Activated gamma-delta T cell treated with anti-CD3 and anti-CD28 coated beads, Interleukin-2, amount 50 U/mL, for 16 hours (primary cell): ENCODE measurements at regions not wholly inside any gene's neighbourhood (a gene's known extent, or its start where the extent isn't known, plus 50 kb on each side); places are given as distances from the start of the nearest gene placed in this dataset.

Experiments used
- DNase-seq: peaks from one replicate; pipeline ENCODE4 v3.0.0-alpha.2; 2020; ENCODE audit warnings: low read depth

GRCh38 chr5:164027738-164028137 is 522.3 kb downstream of the MAT2B start:
- DNase-seq: no peak

DNA sequence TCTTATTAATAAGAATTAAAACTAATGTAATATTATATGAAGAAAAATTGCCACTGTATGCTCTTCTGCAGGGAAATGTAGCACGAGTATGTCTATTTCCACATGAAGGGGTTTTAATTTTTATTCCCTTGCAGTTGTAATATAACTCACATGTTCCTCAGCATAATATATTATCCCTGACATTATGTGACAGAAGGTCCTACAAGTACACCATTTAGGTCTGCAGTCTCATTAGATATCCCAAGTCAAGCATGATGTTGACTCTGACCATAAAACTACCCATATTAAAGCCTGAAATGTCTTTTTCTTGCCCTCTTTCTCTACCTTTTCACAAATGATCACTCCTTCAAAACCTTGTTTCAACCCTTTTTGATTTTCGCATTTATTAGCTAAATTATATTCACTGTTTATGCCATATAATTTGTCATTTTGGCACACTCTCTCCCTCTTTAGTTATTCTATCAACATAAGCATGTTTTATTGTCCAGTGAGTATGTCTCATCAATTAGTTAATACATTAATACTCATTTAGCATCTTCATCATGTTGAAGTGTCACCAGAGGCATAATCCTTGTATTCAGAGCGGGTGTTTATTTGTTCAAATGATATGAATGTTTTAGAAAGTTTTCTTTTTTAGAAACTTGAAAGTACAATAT is 532.8 kb downstream of the MAT2B start:
- no peak for DNase-seq

GRCh38 chr5:164041105-164041504 is 535.7 kb downstream of the MAT2B start:
- DNase-seq: no peak

GRCh38 chr5:164048359-164048926 is 543.0 kb downstream of the MAT2B start:
- DNase-seq: no peak

- no peak for DNase-seq
Measured at GRCh38 chr5:164051745-164052144, 546.3 kb downstream of the MAT2B start.

- DNase-seq: no peak
Measured at GRCh38 chr5:164052536-164053093, 547.2 kb downstream of the MAT2B start.

- DNase-seq: no peak
Measured at GRCh38 chr5:164053123-164053522, 547.7 kb downstream of the MAT2B start.

DNA sequence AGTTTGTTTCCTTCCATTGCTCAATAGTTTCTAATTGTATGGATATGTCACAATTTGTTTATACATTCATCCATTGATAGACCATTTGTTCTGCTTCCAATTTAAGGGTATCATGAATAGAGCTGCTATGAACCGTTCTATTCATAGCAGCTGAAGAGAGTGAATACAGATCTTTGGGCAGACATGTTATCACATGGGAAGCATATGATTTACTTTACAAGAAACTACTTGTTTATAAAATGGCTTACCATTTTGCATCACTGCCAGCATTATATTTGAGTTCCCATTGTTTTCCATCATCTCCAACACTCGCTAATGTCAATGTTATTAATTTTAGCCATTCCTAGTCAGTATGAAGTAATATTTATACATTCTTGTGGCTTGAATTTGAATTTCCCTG is 549.0 kb downstream of the MAT2B start:
- DNase-seq: no peak

DNA sequence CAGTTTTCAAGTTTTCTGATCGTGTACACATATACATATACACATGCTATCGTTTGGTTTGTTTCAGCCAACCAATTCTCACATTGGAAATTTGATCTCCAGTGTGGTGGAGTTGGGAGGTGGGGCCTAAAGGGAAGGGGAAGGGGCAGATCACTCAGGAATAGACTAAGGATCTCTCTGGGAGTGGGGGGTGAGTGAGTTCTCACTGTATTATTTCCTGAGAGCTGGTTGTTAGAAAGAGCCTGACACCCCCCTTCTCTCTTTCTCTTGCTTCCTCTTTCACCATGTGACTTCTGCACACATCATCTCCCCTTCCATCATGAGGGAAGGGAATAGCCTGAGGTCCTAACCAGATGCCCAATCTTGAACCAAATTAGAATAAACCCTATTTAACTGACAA is 551.7 kb downstream of the MAT2B start:
- no peak for DNase-seq

GRCh38 chr5:164058621-164059020 is 553.2 kb downstream of the MAT2B start:
- DNase-seq: no peak

- DNase-seq: no peak
Measured at GRCh38 chr5:164059471-164059870, 554.1 kb downstream of the MAT2B start.

- DNase-seq: no peak
Measured at GRCh38 chr5:164060786-164061355, 555.5 kb downstream of the MAT2B start.

GRCh38 chr5:164062304-164062703 is 556.9 kb downstream of the MAT2B start:
- no peak for DNase-seq

- no peak for DNase-seq
Measured at GRCh38 chr5:164065266-164065665, 559.8 kb downstream of the MAT2B start.

GRCh38 chr5:164071671-164072070 is 566.3 kb downstream of the MAT2B start:
- DNase-seq: no peak

- no peak for DNase-seq
Measured at GRCh38 chr5:164073081-164073480, 567.7 kb downstream of the MAT2B start.

DNA sequence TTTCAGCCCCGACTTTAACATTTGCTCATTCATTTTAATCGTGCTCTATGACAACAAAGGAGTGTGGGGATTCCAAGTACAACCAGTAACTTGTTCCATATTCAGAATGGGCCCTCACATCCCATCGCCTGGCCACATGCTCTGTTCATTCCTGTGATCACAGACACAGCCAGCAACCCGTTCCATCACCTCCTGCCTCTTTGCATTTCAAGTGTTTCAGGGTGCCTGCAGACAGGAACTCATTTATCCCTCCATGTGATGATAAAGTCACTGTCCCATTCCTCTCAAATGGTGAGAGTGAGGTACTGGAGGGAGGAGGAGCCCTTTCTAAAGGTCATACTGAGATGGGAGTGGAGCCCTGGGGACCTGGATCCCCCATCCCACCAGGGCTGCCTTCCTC is 571.1 kb downstream of the MAT2B start:
- DNase-seq: no peak

GRCh38 chr5:164090358-164090757 is 584.9 kb downstream of the MAT2B start:
- no peak for DNase-seq

- DNase-seq: no peak
Measured at GRCh38 chr5:164091836-164092235, 586.4 kb downstream of the MAT2B start.

- no peak for DNase-seq
Measured at GRCh38 chr5:164094291-164094690, 588.9 kb downstream of the MAT2B start.

DNA sequence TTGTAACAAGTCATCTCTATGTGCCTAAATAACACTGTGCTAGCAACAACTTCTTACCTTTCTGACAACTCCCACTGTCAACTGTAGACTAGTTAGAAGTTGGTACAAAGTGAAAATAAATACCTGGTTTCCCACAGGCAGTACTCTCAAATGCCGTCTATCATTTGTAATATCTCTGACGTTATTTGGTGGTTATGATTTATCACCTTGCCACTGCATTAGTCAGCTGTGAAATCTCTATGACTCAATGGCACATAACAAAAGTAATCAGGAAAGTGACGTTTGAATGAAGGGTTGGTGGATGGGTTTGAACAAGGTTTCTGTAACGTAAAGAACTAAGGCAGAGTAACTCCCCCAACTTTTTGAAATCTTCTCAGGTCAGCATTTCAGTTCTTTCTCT is 592.3 kb downstream of the MAT2B start:
- no peak for DNase-seq

DNA sequence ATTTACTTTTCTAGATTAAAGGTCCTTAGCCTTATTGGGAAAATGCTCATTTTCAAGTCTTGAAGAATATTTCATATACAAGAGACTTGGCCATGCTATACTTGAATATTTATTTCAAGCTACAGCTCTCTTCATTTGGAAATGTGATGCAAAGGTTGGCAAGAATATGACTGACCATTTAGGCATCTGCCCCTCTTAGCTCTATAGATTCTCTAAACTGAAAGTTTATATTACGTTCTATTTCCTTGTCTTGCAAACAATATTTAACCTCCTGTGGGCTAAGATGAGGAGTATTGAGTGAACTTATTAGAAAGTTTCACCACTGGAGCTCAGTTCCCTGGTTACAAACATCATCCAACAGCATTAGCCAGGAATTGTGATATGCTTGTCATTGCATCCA is 593.1 kb downstream of the MAT2B start:
- DNase-seq: no peak

DNA sequence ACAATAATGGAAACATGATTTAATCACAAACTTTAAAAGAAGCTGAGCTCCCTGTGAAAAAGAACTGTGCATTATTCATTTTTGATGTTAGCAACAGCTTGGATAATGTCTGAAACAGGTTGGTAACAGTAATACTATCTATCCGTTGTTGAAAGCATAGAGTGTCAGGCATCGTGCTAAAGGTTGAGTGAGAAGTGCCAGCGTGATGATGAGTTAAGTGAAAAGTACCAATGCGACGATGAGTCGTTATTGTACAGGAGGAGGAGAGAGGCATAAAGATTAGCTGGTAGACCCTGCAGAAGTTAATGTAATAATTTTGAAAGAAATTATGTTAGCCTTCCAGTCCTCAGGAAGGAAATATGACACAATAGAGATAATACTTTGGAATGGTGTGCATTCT is 593.6 kb downstream of the MAT2B start:
- DNase-seq: no peak

DNA sequence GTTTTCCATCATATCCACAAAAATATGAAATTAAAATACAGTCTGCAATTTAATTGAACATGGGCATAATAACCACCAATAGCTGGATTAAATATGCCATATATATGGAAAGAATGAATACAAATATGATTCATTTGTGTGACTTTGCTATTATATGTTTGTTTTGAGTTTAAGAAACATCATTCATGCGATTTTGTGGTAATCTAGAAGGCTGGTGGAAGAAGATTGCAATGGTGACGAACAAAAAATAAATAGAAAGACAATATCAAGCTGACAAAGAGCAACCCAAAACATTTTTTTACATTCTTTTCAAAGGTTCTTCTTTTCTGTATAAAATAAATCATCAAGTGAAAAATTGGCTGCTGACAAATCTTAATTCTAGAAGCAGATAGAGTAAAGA is 610.0 kb downstream of the MAT2B start:
- DNase-seq: no peak
